ENCODE measurements at regions not wholly inside any gene's neighbourhood (a gene's known extent, or its start where the extent isn't known, plus 50 kb on each side); places are given as distances from the start of the nearest gene placed in this dataset.

GRCh38 chr5:74401946-74402320 is 238.6 kb downstream of the ENC1 start:
- ATAC-seq (no peak), DNase-seq (no peak)
- no peaks in the 10 kb centered on the region for H3K36me3 ChIP-seq
- WGBS, 4 donors = 93 to 97% (median 93%) methylated on average over 3 of the region's 3 CpGs
- no peak for TF ChIP-seq POLR2A (IDR thresholded peaks at IDR 0.05)
- no peak for TF ChIP-seq CTCF (IDR thresholded peaks at IDR 0.05)
- no peaks in the 10 kb centered on the region for H3K27me3 ChIP-seq
- no peaks in the 10 kb centered on the region for H3K4me1 ChIP-seq
- no peak overlapping the region for H3K27ac ChIP-seq
- H3K9me3 ChIP-seq = peaks cover 0 to 7% (median 0%) of the 10 kb centered on the region in 12 donors
- no peak overlapping the region for H3K4me3 ChIP-seq
- intact Hi-C loops (cut with DNase I) = no loop called here

GRCh38 chr5:74401281-74401945 is 239.1 kb downstream of the ENC1 start:
- Histone ChIP-seq H3K36me3 (no peaks in the 10 kb centered on the region), H3K4me1 (no peaks in the 10 kb centered on the region), H3K27me3 (no peaks in the 10 kb centered on the region), H3K9me3 (peaks cover 0 to 7% (median 0%) of the 10 kb centered on the region in 12 donors), H3K4me3 (no peak overlapping the region), H3K27ac (no peak overlapping the region)
- ATAC-seq (no peak), DNase-seq (no peak)
- intact Hi-C loops (cut with DNase I) = no loop called here
- 91 to 94% (median 92%) methylated on average over 2 of the region's 2 CpGs for WGBS, 4 donors
- TF ChIP-seq POLR2A (IDR thresholded peaks at IDR 0.05) = no peak
- TF ChIP-seq CTCF (IDR thresholded peaks at IDR 0.05) = no peak

DNA sequence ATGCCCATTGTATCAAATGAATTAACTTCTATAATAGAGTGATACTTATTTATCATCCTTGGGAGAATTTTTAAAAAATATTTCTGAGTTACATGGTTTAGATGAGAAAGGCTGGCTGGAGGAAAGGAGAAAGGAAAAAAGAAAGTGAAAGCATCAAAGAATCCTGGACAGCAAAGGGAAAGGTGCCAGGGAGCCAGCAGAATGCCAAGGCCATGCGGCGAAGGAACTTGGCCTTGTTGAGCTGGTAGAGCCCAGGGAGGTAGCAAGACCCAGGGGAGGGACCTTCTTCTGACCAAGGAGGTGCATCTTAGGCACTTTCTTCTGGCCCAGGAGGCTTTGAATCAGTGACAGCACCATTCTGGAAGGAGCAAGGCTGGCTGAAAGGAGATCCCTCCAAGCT is 240.5 kb downstream of the ENC1 start:
- Histone ChIP-seq H3K4me3 (no peak overlapping the region), H3K9me3 (peaks cover 0 to 7% (median 0%) of the 10 kb centered on the region in 12 donors), H3K27ac (no peak overlapping the region), H3K27me3 (no peaks in the 10 kb centered on the region), H3K4me1 (peaks cover 0 to 3% (median 0%) of the 10 kb centered on the region in 12 donors), H3K36me3 (no peaks in the 10 kb centered on the region)
- ATAC-seq (no peak), DNase-seq (no peak)
- 71 to 89% (median 75%) methylated on average over 2 of the region's 2 CpGs for WGBS, 4 donors
- intact Hi-C loops (cut with DNase I) = no loop called here
- TF ChIP-seq CTCF (IDR thresholded peaks at IDR 0.05) (no peak), POLR2A (IDR thresholded peaks at IDR 0.05) (no peak)

DNA sequence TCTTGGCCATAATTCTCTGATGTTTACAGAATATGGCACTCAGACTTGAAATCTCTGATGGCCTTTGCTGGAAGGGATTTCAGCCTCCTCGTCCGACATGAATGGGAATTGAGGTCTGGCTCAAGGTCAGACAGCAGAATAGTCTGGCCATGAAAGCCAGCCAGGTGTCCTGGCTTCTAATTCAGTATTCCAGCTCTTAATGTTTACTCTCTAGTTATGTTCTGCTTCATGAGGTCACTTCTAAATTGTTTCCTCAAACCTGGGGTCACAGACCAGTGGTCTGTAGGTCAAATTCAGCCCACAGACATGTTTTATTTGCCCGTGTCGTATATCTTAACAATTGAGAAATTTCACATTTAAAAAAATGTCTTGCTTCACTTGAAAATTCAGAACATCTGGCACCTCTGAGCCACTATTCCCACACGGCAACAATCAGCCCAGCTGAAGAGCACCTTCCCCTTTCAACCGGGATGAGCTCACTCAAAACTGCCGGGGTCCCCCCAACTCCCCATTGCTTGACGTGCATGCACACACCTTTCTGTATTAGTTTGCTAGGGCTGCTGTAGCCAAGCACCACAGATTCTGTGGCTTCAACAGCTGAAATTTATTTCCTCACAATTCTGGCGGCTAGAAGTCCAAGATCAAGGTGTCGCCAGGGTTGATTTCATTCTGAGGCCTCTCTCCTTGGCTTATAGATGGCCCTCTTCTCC is 243.5 kb downstream of the ENC1 start:
- intact Hi-C loops (cut with DNase I) = loop anchor here in 1 of 10 donors (10.0 kb wide), 1 partner anchor 248 kb away; the partner anchor contains the start of gene ENC1
- Histone ChIP-seq H3K4me3 (no peak overlapping the region), H3K9me3 (peaks cover 0 to 7% (median 0%) of the 10 kb centered on the region in 12 donors), H3K4me1 (peaks cover 0 to 10% (median 3%) of the 10 kb centered on the region in 12 donors), H3K36me3 (no peaks in the 10 kb centered on the region), H3K27ac (peak overlapping the region in 1 of 12 donors; percentile 37), H3K27me3 (no peaks in the 10 kb centered on the region)
- WGBS, 4 donors = 68 to 77% (median 75%) methylated on average over 10 of the region's 10 CpGs
- peak; percentile 41 to 63 (median 58) for ATAC-seq
- no peak for TF ChIP-seq POLR2A (IDR thresholded peaks at IDR 0.05)
- no peak for TF ChIP-seq CTCF (IDR thresholded peaks at IDR 0.05)
- peak in 1 of 5 donors; percentile 27 for DNase-seq
